ENCODE measurements at regions not wholly inside any gene's neighbourhood (a gene's known extent, or its start where the extent isn't known, plus 50 kb on each side); places are given as distances from the start of the nearest gene placed in this dataset.

DNA sequence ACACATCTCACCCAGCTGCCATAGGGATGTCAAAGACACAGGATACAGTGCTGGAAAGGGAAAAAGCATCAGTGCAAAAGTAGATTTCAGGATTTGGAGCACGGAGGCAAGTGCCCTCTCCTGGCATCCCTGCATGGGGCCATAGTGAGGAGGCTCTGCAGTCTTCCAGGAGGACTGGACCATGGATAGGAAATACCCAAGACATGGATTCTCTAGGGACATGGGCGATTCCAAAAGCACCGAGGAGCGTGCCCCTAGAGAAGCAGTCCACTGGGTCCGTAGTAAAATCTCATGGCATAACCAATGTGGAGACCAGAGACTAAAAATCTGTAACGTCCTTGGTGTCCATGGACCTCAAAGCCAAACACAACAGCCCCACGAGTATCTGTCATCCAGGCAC lies 818.2 kb downstream of the KCNJ18 start:
- TF ChIP-seq, protein P1, sequence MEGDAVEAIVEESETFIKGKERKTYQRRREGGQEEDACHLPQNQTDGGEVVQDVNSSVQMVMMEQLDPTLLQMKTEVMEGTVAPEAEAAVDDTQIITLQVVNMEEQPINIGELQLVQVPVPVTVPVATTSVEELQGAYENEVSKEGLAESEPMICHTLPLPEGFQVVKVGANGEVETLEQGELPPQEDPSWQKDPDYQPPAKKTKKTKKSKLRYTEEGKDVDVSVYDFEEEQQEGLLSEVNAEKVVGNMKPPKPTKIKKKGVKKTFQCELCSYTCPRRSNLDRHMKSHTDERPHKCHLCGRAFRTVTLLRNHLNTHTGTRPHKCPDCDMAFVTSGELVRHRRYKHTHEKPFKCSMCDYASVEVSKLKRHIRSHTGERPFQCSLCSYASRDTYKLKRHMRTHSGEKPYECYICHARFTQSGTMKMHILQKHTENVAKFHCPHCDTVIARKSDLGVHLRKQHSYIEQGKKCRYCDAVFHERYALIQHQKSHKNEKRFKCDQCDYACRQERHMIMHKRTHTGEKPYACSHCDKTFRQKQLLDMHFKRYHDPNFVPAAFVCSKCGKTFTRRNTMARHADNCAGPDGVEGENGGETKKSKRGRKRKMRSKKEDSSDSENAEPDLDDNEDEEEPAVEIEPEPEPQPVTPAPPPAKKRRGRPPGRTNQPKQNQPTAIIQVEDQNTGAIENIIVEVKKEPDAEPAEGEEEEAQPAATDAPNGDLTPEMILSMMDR (IDR thresholded peaks at IDR 0.05; ENCODE audit: extremely low read depth in 1 of 2, insufficient read depth in 1 of 2, low read depth in 1 of 2, low read length in 2 of 2), result no peak
- TF ChIP-seq POLR2AphosphoS5 (IDR thresholded peaks at IDR 0.05; ENCODE audit: insufficient read depth, low read depth, low read length) (no peak), EZH2 (IDR thresholded peaks at IDR 0.05; ENCODE audit: borderline replicate concordance, low read depth, low read length, severe bottlenecking) (no peak), POLR2A (IDR thresholded peaks at IDR 0.05; ENCODE audit: low read depth, low read length) (no peak), FOS (IDR thresholded peaks at IDR 0.05; ENCODE audit: borderline replicate concordance, insufficient read depth, low read length) (no peak), GATA2 (IDR thresholded peaks at IDR 0.05; ENCODE audit: insufficient read depth, insufficient read length, low read depth, low read length) (no peak), MYC (IDR thresholded peaks at IDR 0.05; ENCODE audit: low read depth, low read length) (no peak)
- TF ChIP-seq, protein P2, sequence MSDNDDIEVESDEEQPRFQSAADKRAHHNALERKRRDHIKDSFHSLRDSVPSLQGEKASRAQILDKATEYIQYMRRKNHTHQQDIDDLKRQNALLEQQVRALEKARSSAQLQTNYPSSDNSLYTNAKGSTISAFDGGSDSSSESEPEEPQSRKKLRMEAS (IDR thresholded peaks at IDR 0.05; ENCODE audit: insufficient read depth, insufficient read length), result no peak
